Left lobe of liver (tissue), 2 donors: ENCODE measurements at regions not wholly inside any gene's neighbourhood (a gene's known extent, or its start where the extent isn't known, plus 50 kb on each side); places are given as distances from the start of the nearest gene placed in this dataset.
A peak's percentile ranks its signal among the peaks of the same experiment; 100 is the strongest.

Experiments
- ATAC-seq: fragments of 200-7000 bp; cut with Tn5 transposase; one replicate; pipeline ENCODE4 v1.9.1; 2020; ENCODE audit warnings: mild to moderate bottlenecking, moderate library complexity
- DNase-seq: peaks from one replicate; pipeline ENCODE4 v3.0.0-alpha.2; 2020; ENCODE audit warnings: low spot score
- donor health status: DM: no; HTN: no; CAD: no; lungs with moderate emphysema.
- donor health status: DM: no; HTN: yes; CAD: no.

- ATAC-seq (no peak), DNase-seq (no peak)
These were observed 128.3 kb downstream of the AACS start for GRCh38 chr12:125193376-125194152.

GRCh38 chr12:125194163-125194773, 129.0 kb downstream of the AACS start:
- ATAC-seq = no peak
- no peak for DNase-seq

GRCh38 chr12:125194987-125195386, 129.8 kb downstream of the AACS start:
- DNase-seq (no peak), ATAC-seq (no peak)

GRCh38 chr12:125197326-125197725, 132.1 kb downstream of the AACS start:
- DNase-seq (no peak), ATAC-seq (no peak)

- DNase-seq (no peak), ATAC-seq (no peak)
These were observed 133.4 kb downstream of the AACS start for GRCh38 chr12:125198652-125199051.

- DNase-seq (no peak), ATAC-seq (no peak)
These were observed 135.9 kb downstream of the AACS start for GRCh38 chr12:125201090-125201489.

GRCh38 chr12:125201940-125202339, 136.7 kb downstream of the AACS start:
- DNase-seq = no peak
- no peak for ATAC-seq

- ATAC-seq (no peak), DNase-seq (no peak)
These were observed 137.2 kb downstream of the AACS start for GRCh38 chr12:125202421-125202820.

GRCh38 chr12:125203145-125203765, 138.0 kb downstream of the AACS start:
- no peak for DNase-seq
- peak; percentile 78 for ATAC-seq

- DNase-seq = no peak
- ATAC-seq = no peak
These were observed 140.2 kb downstream of the AACS start for GRCh38 chr12:125205386-125205785.

GRCh38 chr12:125206711-125207110, 141.5 kb downstream of the AACS start:
- no peak for ATAC-seq
- no peak for DNase-seq

GRCh38 chr12:125208334-125208733, 143.1 kb downstream of the AACS start:
- DNase-seq (no peak), ATAC-seq (no peak)

GRCh38 chr12:125208942-125209341, 143.7 kb downstream of the AACS start:
- no peak for ATAC-seq
- no peak for DNase-seq

GRCh38 chr12:125210104-125210755, 145.0 kb downstream of the AACS start:
- DNase-seq = no peak
- no peak for ATAC-seq

GRCh38 chr12:125211464-125211863, 146.2 kb downstream of the AACS start:
- DNase-seq (no peak), ATAC-seq (no peak)

- ATAC-seq (no peak), DNase-seq (no peak)
These were observed 149.1 kb downstream of the AACS start for GRCh38 chr12:125214289-125214688.

- no peak for DNase-seq
- no peak for ATAC-seq
These were observed 151.5 kb downstream of the AACS start for GRCh38 chr12:125216756-125217155.

- DNase-seq (no peak), ATAC-seq (no peak)
These were observed 152.1 kb downstream of the AACS start for GRCh38 chr12:125217308-125217707.

- no peak for ATAC-seq
These were observed 153.7 kb downstream of the AACS start for GRCh38 chr12:125218952-125219351.

GRCh38 chr12:125220404-125221273, 155.4 kb downstream of the AACS start:
- peak; percentile 65 for DNase-seq
- ATAC-seq = peak; percentile 85

More at GRCh38 chr12:125218952-125219351, 153.7 kb downstream of the AACS start:
- no peak for DNase-seq

GRCh38 chr12:125221602-125222001, 156.4 kb downstream of the AACS start:
- ATAC-seq (no peak), DNase-seq (no peak)
